Astrocyte (in vitro differentiated cells and primary cell): ENCODE measurements at regions not wholly inside any gene's neighbourhood (a gene's known extent, or its start where the extent isn't known, plus 50 kb on each side); places are given as distances from the start of the nearest gene placed in this dataset.

Source experiments
- DNase-seq: peaks from one replicate; pipeline ENCODE4 v3.0.0-alpha.2; 2010; ENCODE audit warnings: low read depth
- FAIRE-seq: peaks from 2 replicates; lab custom pipeline; 2011; peaks lifted over from hg19 to GRCh38; lab: Jason Lieb, UNC
- H2AFZ ChIP-seq: 2 replicates; pipeline ENCODE4 v1.6.0; 2012; ENCODE audit warnings: low read depth, low read length, inconsistent platforms
- H3K27ac ChIP-seq: 2 replicates; pipeline ENCODE4 v1.5.1; 2011; ENCODE audit warnings: low read depth, low read length, inconsistent platforms
- H3K27me3 ChIP-seq: 2 replicates; pipeline ENCODE4 v1.6.0; 2011; ENCODE audit warnings: low read length, inconsistent platforms; ENCODE audit not compliant: insufficient read depth
- H3K36me3 ChIP-seq: 2 replicates; pipeline ENCODE4 v1.5.1; 2011; ENCODE audit warnings: low read length, inconsistent platforms; ENCODE audit not compliant: insufficient read depth
- H3K4me1 ChIP-seq: 2 replicates; pipeline ENCODE4 v1.5.1; 2011; ENCODE audit warnings: low read length, inconsistent platforms; ENCODE audit not compliant: insufficient read depth
- H3K4me2 ChIP-seq: 2 replicates; pipeline ENCODE4 v1.6.0; 2012; ENCODE audit warnings: low read length, inconsistent platforms
- H3K4me3 ChIP-seq: 2 replicates; pipeline ENCODE4 v1.5.1; 2011; ENCODE audit warnings: low read depth, mild to moderate bottlenecking, low read length, inconsistent platforms; ENCODE audit not compliant: insufficient read depth
- H3K79me2 ChIP-seq: 2 replicates; pipeline ENCODE4 v1.6.0; 2012; ENCODE audit warnings: mild to moderate bottlenecking, low read length, inconsistent platforms; ENCODE audit not compliant: insufficient read depth
- H3K9ac ChIP-seq: 2 replicates; pipeline ENCODE4 v1.6.0; 2012; ENCODE audit warnings: mild to moderate bottlenecking, low read length, inconsistent platforms
- H3K9me3 ChIP-seq: 2 replicates; pipeline ENCODE4 v1.5.1; 2012; ENCODE audit warnings: low read depth, mild to moderate bottlenecking, low read length, inconsistent platforms; ENCODE audit not compliant: insufficient read depth
- H4K20me1 ChIP-seq: 2 replicates; pipeline ENCODE4 v1.6.0; 2012; ENCODE audit warnings: low read length, inconsistent platforms; ENCODE audit not compliant: insufficient read depth
- H3K27ac Mint-ChIP-seq: one replicate; pipeline ENCODE4 v1.8.0; 2021; ENCODE audit warnings: mild to moderate bottlenecking, mixed read lengths; ENCODE audit not compliant: unreplicated experiment
- H3K27me3 Mint-ChIP-seq: one replicate; pipeline ENCODE4 v1.8.0; 2021; ENCODE audit warnings: low read depth, mixed read lengths; ENCODE audit not compliant: unreplicated experiment
- H3K36me3 Mint-ChIP-seq: one replicate; pipeline ENCODE4 v1.8.0; 2021; ENCODE audit warnings: low read depth, mixed read lengths; ENCODE audit not compliant: unreplicated experiment
- H3K4me1 Mint-ChIP-seq: one replicate; pipeline ENCODE4 v1.8.0; 2021; ENCODE audit warnings: low read depth, mixed read lengths; ENCODE audit not compliant: unreplicated experiment
- H3K4me3 Mint-ChIP-seq: one replicate; pipeline ENCODE4 v1.8.0; 2021; ENCODE audit warnings: mild to moderate bottlenecking, moderate library complexity, mixed read lengths; ENCODE audit not compliant: unreplicated experiment
- H3K9me3 Mint-ChIP-seq: one replicate; pipeline ENCODE4 v1.8.0; 2021; ENCODE audit warnings: mild to moderate bottlenecking, mixed read lengths; ENCODE audit not compliant: unreplicated experiment
- CTCF ChIP-seq: IDR thresholded peaks from 2 replicates; pipeline ENCODE4 v1.5.1; 2011; ENCODE audit warnings: low read depth, mild to moderate bottlenecking, inconsistent platforms, low read length, moderate library complexity; ENCODE audit not compliant: insufficient read depth
- EZH2 ChIP-seq: IDR thresholded peaks from 2 replicates; pipeline ENCODE4 v1.6.1; 2012; ENCODE audit warnings: mild to moderate bottlenecking, low read length, inconsistent platforms; ENCODE audit not compliant: insufficient read depth

GRCh38 chr1:5329068-5329739 is 663.0 kb downstream of the NPHP4 start:
- H3K27ac ChIP-seq, result no peak overlapping the region
- no peaks in the 10 kb centered on the region for H3K36me3 Mint-ChIP-seq
- no peaks in the 10 kb centered on the region for H4K20me1 ChIP-seq
- H3K36me3 ChIP-seq, result no peaks in the 10 kb centered on the region
- no peak overlapping the region for H2AFZ ChIP-seq
- no peak overlapping the region for H3K27ac Mint-ChIP-seq
- H3K9me3 Mint-ChIP-seq, result peaks cover 12% of the 10 kb centered on the region
- TF ChIP-seq EZH2 (no peak), CTCF (no peak)
- no peak for FAIRE-seq
- no peak overlapping the region for H3K4me2 ChIP-seq
- no peaks in the 10 kb centered on the region for H3K27me3 ChIP-seq
- no peaks in the 10 kb centered on the region for H3K4me1 ChIP-seq
- H3K27me3 Mint-ChIP-seq, result peaks cover 6% of the 10 kb centered on the region
- peaks cover 28% of the 10 kb centered on the region for H3K9me3 ChIP-seq
- H3K9ac ChIP-seq, result no peak overlapping the region
- no peak for DNase-seq
- peaks cover 3% of the 10 kb centered on the region for H3K4me1 Mint-ChIP-seq
- H3K79me2 ChIP-seq, result no peaks in the 10 kb centered on the region
- no peak overlapping the region for H3K4me3 ChIP-seq
- H3K4me3 Mint-ChIP-seq, result no peak overlapping the region

- no peak for DNase-seq
- TF ChIP-seq EZH2 (no peak), CTCF (no peak)
- Mint-ChIP-seq H3K4me1 (peaks cover 3% of the 10 kb centered on the region), H3K27ac (no peak overlapping the region), H3K36me3 (no peaks in the 10 kb centered on the region), H3K9me3 (peaks cover 5% of the 10 kb centered on the region), H3K27me3 (peaks cover 6% of the 10 kb centered on the region), H3K4me3 (no peak overlapping the region)
- FAIRE-seq, result no peak
- Histone ChIP-seq H3K36me3 (no peaks in the 10 kb centered on the region), H3K4me3 (no peak overlapping the region), H3K4me2 (no peak overlapping the region), H3K27ac (no peak overlapping the region), H4K20me1 (no peaks in the 10 kb centered on the region), H2AFZ (no peak overlapping the region), H3K27me3 (no peaks in the 10 kb centered on the region), H3K4me1 (no peaks in the 10 kb centered on the region), H3K9me3 (peaks cover 12% of the 10 kb centered on the region), H3K79me2 (no peaks in the 10 kb centered on the region), H3K9ac (no peak overlapping the region)
Observed at GRCh38 chr1:5324883-5325282, 667.3 kb downstream of the NPHP4 start.

GRCh38 chr1:5318143-5318816 is 663.9 kb downstream of the AJAP1 start:
- Histone ChIP-seq H3K27ac (no peak overlapping the region), H3K4me1 (no peaks in the 10 kb centered on the region), H3K27me3 (no peaks in the 10 kb centered on the region), H3K79me2 (no peaks in the 10 kb centered on the region), H3K4me3 (no peak overlapping the region), H4K20me1 (no peaks in the 10 kb centered on the region), H3K4me2 (no peak overlapping the region), H3K9ac (no peak overlapping the region), H2AFZ (no peak overlapping the region), H3K9me3 (no peaks in the 10 kb centered on the region), H3K36me3 (no peaks in the 10 kb centered on the region)
- no peak for FAIRE-seq
- Mint-ChIP-seq H3K4me3 (no peak overlapping the region), H3K4me1 (no peaks in the 10 kb centered on the region), H3K27ac (no peak overlapping the region), H3K9me3 (no peaks in the 10 kb centered on the region), H3K27me3 (peaks cover 16% of the 10 kb centered on the region), H3K36me3 (no peaks in the 10 kb centered on the region)
- TF ChIP-seq EZH2 (no peak), CTCF (no peak)
- DNase-seq, result no peak
